Activated naive CD4-positive, alpha-beta T cell treated with anti-CD3 and anti-CD28 coated beads, Interleukin-2, amount 10 ng/mL, durations not matched to agents 7 days and 5 days (primary cell): ENCODE measurements at regions not wholly inside any gene's neighbourhood (a gene's known extent, or its start where the extent isn't known, plus 50 kb on each side); places are given as distances from the start of the nearest gene placed in this dataset.

Experiments used
- CTCF ChIA-PET: fragments of 350-600 bp; sonication (Branson Sonifier 250); formaldehyde crosslinking; loops from one replicate; lab custom pipeline; 2021; ENCODE audit warnings: antibody characterized with exemption; lab: Charles Lee
- DNase-seq: peaks from one replicate; pipeline ENCODE4 v3.0.0-alpha.2; 2020
- H3K27ac Mint-ChIP-seq: one replicate; pipeline ENCODE4 v1.8.0; 2021; ENCODE audit warnings: mild to moderate bottlenecking, moderate library complexity, mixed read lengths
- H3K27me3 Mint-ChIP-seq: one replicate; pipeline ENCODE4 v1.8.0; 2021; ENCODE audit warnings: mild to moderate bottlenecking, mixed read lengths
- H3K36me3 Mint-ChIP-seq: one replicate; pipeline ENCODE4 v1.8.0; 2021; ENCODE audit warnings: mixed read lengths
- H3K4me1 Mint-ChIP-seq: one replicate; pipeline ENCODE4 v1.8.0; 2021; ENCODE audit warnings: mixed read lengths
- H3K4me3 Mint-ChIP-seq: one replicate; pipeline ENCODE4 v1.8.0; 2021; ENCODE audit warnings: mild to moderate bottlenecking, moderate library complexity, mixed read lengths
- H3K9me3 Mint-ChIP-seq: one replicate; pipeline ENCODE4 v1.8.0; 2021; ENCODE audit warnings: mixed read lengths

DNA sequence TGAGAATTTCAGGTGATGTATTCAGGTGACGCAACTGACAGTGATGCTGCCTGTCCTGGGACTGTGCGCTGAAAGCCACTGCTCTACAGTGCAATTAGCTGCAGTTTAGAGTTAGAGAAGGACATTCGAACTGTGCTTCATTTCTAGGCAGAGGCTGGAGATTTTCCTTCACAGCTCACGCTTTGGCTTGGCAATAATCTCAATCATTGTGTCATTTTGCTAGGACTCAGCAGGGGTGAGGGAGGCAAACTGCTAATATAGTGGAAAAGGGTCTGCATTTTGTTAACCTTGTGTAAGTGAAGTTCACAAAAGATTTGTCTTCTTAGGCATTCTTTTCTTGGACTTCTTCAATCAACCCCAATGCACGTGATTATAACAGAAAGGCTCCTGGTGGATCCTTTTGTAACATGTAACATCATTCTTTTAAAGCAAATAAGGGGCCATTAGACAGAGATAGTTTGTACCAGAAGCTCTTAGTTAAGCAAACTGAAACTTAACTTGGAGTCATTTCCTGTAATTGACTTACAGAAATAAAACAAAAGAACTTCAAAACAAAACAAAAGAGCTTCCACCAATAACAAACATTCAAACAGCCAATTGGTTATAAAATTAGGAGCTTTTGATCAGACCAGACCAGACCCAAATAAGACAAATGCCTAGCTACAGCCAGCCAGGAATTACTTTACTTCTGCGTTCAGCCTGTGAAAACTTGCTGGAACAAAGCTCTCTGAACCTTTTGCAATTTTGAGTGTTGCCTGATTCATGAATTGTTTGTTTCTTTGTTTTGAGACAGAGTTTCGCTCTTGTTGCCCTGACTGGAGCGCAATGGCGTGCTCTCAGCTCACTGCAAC, 1376.3 kb upstream of the CELF4 start:
- Mint-ChIP-seq H3K36me3 (peaks cover 13% of the 10 kb centered on the region), H3K4me1 (peaks cover 19% of the 10 kb centered on the region), H3K27ac (peak overlapping the region; percentile 93), H3K27me3 (no peaks in the 10 kb centered on the region), H3K4me3 (peak overlapping the region; percentile 61), H3K9me3 (peaks cover 22% of the 10 kb centered on the region)
- no peak for DNase-seq
- CTCF ChIA-PET = no interaction called here

DNA sequence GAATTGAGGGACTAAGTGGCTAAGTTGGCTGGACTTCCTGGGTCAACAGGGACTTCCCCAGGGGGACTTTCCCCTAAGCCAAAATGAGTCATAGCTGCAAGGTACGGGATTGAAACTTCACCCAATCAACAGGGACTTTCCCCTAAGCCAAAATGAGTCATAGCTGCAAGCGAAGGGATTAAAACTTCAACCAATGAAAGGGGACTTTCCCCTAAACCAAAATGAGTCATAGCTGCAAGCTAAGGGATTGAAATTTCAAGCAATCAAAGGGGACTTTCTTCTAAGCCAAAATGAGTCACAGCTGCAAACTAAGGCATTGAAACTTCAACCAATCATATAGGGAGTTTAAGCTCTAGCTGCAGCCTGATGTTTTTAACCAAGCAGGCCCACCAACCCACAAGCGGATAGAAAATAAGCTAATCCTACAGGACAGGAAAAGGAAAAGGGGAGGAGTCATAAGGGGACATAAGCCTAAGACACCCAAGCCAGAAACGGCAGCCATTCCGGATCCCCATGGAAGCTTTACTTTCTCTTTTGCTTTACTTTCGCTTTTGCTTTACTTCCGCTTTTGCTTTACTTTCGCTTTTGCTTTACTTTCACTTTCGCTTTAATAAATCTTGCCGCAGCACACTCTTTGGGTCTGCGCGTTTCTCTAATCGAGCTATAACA, 1375.4 kb upstream of the CELF4 start:
- peak; percentile 37 for DNase-seq
- H3K36me3 Mint-ChIP-seq = peaks cover 13% of the 10 kb centered on the region
- peaks cover 22% of the 10 kb centered on the region for H3K9me3 Mint-ChIP-seq
- H3K27me3 Mint-ChIP-seq = no peaks in the 10 kb centered on the region
- H3K4me1 Mint-ChIP-seq = peaks cover 19% of the 10 kb centered on the region
- H3K27ac Mint-ChIP-seq = peak overlapping the region; percentile 93
- peak overlapping the region; percentile 61 for H3K4me3 Mint-ChIP-seq
- CTCF ChIA-PET = no interaction called here

DNA sequence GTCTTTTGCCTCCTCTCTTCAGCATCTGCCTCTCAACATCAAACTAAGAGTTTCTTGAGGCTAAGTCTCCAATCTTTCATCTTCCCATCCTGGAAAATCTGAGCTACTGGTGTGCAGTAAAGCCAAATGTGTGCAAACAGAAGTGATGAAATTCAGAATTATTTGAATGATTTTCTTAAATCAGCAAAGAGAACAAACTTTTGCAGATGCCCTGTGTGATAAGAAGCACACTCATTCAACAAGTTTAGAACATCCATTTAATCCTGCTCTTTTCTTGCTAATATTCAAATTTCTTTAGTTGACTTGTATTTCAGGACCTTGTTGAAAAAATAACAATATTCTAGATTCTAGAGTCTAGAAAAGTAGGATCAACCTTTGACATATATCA, 1374.9 kb upstream of the CELF4 start:
- no peak for DNase-seq
- peaks cover 19% of the 10 kb centered on the region for H3K4me1 Mint-ChIP-seq
- CTCF ChIA-PET = no interaction called here
- H3K9me3 Mint-ChIP-seq = peaks cover 22% of the 10 kb centered on the region
- peak overlapping the region; percentile 93 for H3K27ac Mint-ChIP-seq
- H3K36me3 Mint-ChIP-seq = peaks cover 13% of the 10 kb centered on the region
- no peaks in the 10 kb centered on the region for H3K27me3 Mint-ChIP-seq
- H3K4me3 Mint-ChIP-seq = peak overlapping the region; percentile 61

DNA sequence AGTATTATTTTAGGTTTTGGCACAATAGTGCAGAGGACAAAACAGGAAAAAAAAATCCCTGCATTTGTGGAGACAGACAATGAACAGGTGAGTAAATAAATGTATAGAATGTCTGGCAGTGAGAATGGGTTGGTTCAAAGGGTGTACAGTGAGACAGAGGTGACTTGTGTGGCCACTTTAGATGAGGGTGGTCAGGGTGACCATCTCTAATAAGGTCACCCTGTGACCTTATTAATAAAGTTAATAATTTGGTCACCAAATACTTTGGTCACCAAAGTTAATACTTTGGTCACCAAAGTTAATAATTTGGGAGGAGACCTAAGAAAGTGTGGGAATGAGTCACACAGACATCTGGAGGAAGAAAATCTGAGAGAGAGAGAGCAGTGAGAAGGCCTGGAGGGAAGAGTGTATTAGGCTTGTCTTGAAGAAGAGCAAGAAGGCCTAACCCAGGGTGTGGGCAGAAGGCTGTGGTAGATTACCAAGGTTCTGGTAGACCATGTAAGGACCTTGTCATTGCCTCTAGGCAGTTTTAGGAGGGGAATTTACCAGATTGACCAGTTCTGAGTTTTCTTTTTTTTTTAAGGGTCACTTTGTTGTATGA, 1368.4 kb upstream of the CELF4 start:
- H3K27ac Mint-ChIP-seq = no peak overlapping the region
- no peak for DNase-seq
- no peaks in the 10 kb centered on the region for H3K36me3 Mint-ChIP-seq
- H3K27me3 Mint-ChIP-seq = no peaks in the 10 kb centered on the region
- H3K4me3 Mint-ChIP-seq = no peak overlapping the region
- H3K4me1 Mint-ChIP-seq = no peaks in the 10 kb centered on the region
- CTCF ChIA-PET = no interaction called here
- no peaks in the 10 kb centered on the region for H3K9me3 Mint-ChIP-seq

DNA sequence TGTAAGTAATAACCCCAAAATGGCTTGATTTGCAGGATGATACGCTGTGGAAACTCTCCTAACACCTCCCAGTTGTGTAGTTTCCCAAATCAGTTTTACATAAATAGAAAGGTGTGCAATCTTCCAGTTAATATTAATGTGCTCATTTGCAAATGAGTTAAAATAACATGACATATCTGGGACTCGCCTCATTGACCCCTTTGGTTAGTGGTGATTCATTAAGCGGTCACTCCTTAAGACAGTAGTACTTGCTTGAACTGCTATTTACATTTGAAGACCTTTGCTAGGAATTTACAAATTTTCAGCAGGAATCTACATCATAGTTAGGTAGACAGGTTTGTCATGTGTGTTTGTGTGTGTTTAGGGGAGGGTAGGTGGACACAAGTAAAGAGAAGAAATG, 1367.7 kb upstream of the CELF4 start:
- Mint-ChIP-seq H3K27me3 (no peaks in the 10 kb centered on the region), H3K36me3 (no peaks in the 10 kb centered on the region), H3K9me3 (no peaks in the 10 kb centered on the region), H3K27ac (no peak overlapping the region), H3K4me3 (no peak overlapping the region), H3K4me1 (no peaks in the 10 kb centered on the region)
- CTCF ChIA-PET = no interaction called here
- DNase-seq = no peak

DNA sequence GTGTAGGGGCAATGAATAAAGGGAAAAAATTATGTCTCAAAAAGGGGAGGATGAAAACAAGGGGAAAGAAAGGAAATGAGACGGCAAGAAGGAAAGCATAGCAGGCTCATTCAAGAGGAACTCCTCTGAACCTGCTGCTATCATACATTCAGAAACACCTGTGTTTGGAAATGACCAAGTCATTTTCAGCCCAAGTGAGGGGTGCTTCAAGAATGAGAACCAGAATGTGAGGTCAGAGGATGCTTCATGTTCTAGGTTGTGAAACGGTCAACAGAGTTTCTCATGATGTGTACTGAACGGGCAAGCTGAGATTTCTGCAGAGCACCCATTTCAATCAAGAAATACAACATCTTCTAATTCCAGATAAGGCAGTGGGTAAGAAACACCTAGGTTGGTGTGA, 1367.2 kb upstream of the CELF4 start:
- Mint-ChIP-seq H3K36me3 (no peaks in the 10 kb centered on the region), H3K9me3 (no peaks in the 10 kb centered on the region), H3K27ac (no peak overlapping the region), H3K27me3 (no peaks in the 10 kb centered on the region), H3K4me3 (no peak overlapping the region), H3K4me1 (no peaks in the 10 kb centered on the region)
- DNase-seq = no peak
- CTCF ChIA-PET = no interaction called here

DNA sequence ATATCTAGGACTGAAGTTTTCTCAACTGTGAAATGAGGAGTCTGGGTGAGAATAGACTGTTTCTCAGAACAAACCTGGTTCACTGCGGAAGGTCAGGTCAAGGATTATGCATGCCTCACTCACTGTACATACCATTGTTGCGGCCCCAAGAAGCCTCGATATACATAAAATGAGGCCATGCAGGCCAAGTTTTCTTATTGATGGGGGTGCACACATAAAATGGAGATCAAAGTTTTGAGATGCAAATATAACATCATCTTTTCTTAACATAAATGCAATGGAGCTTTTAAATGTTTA, 1366.1 kb upstream of the CELF4 start:
- no peak overlapping the region for H3K27ac Mint-ChIP-seq
- CTCF ChIA-PET = no interaction called here
- no peaks in the 10 kb centered on the region for H3K27me3 Mint-ChIP-seq

DNA sequence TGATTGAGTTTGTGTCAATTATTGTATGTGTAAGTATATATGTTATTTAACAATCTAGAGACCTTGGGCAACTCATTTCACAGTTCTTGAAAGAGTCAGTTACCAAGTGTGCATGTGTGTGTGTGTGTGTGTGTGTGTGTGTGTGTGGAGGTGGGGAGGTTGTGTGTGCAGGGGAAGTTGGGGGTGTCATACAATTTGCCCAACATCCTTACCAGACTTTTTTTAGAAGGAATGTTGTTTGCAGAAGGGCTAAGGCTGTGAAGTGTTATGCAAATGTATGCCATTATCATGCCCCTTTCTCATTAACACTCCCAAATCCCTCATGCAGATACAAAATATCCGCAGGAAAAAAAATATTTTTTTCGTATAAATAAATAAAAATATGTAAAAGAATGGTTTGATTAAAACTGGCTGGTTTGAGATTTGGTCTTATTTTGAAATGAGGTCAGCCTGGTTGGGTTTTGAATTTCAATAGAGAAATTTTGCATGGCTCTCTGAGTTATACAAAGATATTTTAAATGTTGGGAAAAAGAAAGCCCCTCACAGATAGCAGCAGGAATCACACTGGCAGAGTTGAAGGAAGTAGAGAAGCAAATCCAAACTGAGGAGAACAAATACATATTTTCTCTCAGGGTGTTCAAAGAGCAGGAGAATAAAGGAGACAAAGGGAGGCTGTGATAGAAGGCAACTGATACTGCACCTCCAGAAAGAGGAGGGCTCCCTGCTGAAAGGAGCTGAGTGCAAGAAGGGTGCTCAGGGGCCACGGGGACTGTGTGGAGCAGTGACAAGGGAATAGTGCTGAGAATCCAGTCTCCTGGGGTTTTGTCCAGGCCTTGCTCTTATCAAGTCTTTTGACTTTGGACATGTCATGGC, 1365.5 kb upstream of the CELF4 start:
- Mint-ChIP-seq H3K27ac (no peak overlapping the region), H3K36me3 (no peaks in the 10 kb centered on the region), H3K27me3 (no peaks in the 10 kb centered on the region), H3K4me1 (no peaks in the 10 kb centered on the region), H3K4me3 (no peak overlapping the region), H3K9me3 (no peaks in the 10 kb centered on the region)
- CTCF ChIA-PET = no interaction called here
- DNase-seq = no peak

More for the DNA sequence above, 1366.1 kb upstream of the CELF4 start:
- Mint-ChIP-seq H3K4me1 (no peaks in the 10 kb centered on the region), H3K36me3 (no peaks in the 10 kb centered on the region), H3K4me3 (no peak overlapping the region), H3K9me3 (no peaks in the 10 kb centered on the region)
- DNase-seq = no peak

DNA sequence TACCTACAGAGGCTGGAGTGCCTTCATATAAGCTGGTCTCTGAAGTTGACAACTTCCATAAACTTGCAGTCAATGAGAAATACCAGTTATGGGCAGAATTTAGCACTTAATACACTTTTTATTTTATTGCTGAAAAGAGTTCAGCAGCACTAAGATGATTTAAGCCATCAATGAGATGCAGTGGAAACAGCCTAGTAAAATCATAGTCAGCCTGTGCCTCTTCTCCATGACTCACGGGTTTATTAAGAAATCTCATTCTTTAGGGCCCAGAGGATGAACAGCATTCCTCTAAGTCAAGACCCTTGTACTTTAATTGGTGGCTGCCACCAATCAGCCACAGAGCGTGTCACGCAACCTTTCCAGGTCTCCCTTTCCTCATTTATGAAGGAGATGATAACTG, 1357.9 kb upstream of the CELF4 start:
- DNase-seq = no peak
- peaks cover 3% of the 10 kb centered on the region for H3K9me3 Mint-ChIP-seq
- no peaks in the 10 kb centered on the region for H3K27me3 Mint-ChIP-seq
- H3K27ac Mint-ChIP-seq = no peak overlapping the region
- H3K4me1 Mint-ChIP-seq = no peaks in the 10 kb centered on the region
- no peak overlapping the region for H3K4me3 Mint-ChIP-seq
- no peaks in the 10 kb centered on the region for H3K36me3 Mint-ChIP-seq
- CTCF ChIA-PET = no interaction called here

DNA sequence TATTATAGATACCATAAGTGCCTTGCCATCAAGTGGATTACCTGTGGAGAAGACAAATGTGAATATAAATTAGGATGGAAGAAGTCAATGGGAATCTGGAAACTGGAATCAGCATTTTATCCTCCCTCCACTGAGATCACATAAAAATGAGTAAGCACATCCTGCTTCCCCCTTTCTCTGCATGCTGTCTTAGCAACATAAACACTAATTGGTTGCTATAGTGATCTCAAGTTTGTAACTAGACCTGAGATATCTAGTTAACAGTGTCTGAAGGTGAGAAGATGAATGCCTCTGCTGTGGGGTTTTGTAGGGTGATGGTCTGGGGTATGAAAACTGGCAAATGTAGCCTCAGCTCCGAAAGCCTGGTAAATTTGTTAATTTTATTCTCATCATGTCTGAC, 1357.5 kb upstream of the CELF4 start:
- Mint-ChIP-seq H3K9me3 (peaks cover 3% of the 10 kb centered on the region), H3K4me1 (no peaks in the 10 kb centered on the region), H3K27me3 (no peaks in the 10 kb centered on the region), H3K36me3 (no peaks in the 10 kb centered on the region), H3K27ac (no peak overlapping the region), H3K4me3 (no peak overlapping the region)
- CTCF ChIA-PET = no interaction called here
- DNase-seq = no peak

DNA sequence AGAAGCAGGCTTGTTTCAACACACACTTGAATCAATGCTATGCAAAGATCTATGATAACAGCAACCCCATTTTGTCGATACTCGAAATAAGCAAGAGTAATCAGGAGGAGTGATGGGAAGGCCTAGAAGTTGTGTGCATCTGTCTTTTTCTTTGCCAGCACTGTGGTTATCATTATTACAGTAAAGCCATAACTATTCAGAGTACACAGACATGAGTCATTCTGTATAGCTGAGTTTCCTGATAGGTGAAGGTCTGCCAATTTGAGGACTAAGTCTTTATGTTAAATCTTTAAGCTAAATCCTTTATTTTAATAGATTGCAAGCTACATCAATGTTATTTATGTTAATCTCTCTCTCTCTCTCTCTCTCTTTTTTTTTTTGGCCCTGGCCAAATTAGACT, 1344.4 kb upstream of the CELF4 start:
- CTCF ChIA-PET = no interaction called here
- Mint-ChIP-seq H3K4me3 (no peak overlapping the region), H3K27me3 (no peaks in the 10 kb centered on the region), H3K27ac (no peak overlapping the region), H3K36me3 (no peaks in the 10 kb centered on the region), H3K9me3 (no peaks in the 10 kb centered on the region), H3K4me1 (no peaks in the 10 kb centered on the region)
- DNase-seq = no peak

DNA sequence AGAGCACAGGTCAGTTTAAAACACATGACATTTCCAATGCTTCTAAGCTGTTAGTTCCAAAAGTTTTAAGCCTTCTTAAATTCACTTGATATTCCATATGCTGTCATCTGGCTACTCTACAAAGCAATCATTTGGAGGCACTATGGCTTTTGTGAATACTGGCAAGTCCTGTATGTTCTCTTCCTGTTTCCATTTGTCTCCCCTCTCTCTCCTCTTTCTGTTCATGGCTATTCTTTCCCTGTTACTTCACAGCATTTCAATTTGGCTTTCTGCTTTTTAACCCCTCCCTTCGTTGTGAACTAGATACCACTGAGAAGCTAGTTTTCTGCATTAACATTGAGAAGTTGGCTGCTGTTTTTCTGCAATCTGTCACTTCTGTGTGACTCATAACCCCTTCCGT, 1337.2 kb upstream of the CELF4 start:
- Mint-ChIP-seq H3K9me3 (no peaks in the 10 kb centered on the region), H3K4me1 (no peaks in the 10 kb centered on the region), H3K36me3 (no peaks in the 10 kb centered on the region), H3K27ac (no peak overlapping the region), H3K4me3 (no peak overlapping the region), H3K27me3 (no peaks in the 10 kb centered on the region)
- DNase-seq = no peak
- CTCF ChIA-PET = no interaction called here

DNA sequence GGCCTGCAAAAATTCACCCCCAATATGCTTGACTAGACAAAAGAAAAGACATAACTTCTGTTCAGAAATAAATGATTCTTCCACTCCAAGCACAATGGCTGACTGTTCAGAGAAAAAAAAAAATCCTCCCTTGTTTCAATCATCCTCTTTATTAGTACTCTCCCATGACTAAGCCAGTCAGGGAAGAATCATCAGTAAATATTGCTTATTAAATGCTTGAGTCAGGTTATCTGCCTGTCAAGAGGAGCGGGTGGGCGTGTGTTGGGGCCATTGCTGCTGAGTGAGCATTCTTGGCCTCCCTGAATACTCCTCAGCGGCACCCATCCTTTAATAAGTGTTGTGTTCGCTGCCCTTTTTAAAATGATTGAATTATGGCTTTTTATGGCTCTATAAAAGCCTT, 1334.8 kb upstream of the CELF4 start:
- no peaks in the 10 kb centered on the region for H3K4me1 Mint-ChIP-seq
- CTCF ChIA-PET = no interaction called here
- no peaks in the 10 kb centered on the region for H3K9me3 Mint-ChIP-seq
- no peaks in the 10 kb centered on the region for H3K27me3 Mint-ChIP-seq
- no peaks in the 10 kb centered on the region for H3K36me3 Mint-ChIP-seq
- no peak overlapping the region for H3K4me3 Mint-ChIP-seq
- no peak for DNase-seq
- H3K27ac Mint-ChIP-seq = no peak overlapping the region

DNA sequence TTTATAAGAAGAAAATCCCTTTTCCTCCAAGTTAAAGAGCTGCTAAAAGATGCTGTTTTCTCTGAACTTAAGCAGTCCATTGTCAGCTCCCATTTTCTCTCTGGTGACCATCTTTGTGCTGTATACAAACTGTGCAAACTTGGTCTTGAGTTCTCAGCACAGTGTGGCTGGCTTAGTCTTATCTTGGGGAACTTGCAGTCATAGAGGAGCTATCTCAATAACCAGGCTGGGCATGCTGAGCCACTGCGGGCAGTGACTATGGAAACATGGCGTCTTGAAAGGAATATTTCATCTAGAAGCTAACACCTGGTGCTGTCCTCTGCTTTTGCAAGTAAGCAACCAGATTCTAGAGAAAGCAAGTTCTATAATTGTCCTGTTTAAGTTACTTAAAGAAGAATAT, 1334.4 kb upstream of the CELF4 start:
- no peak for DNase-seq
- Mint-ChIP-seq H3K4me3 (no peak overlapping the region), H3K9me3 (no peaks in the 10 kb centered on the region), H3K27me3 (no peaks in the 10 kb centered on the region), H3K36me3 (no peaks in the 10 kb centered on the region), H3K4me1 (no peaks in the 10 kb centered on the region), H3K27ac (no peak overlapping the region)
- CTCF ChIA-PET = no interaction called here
